ENCODE measurements at regions not wholly inside any gene's neighbourhood (a gene's known extent, or its start where the extent isn't known, plus 50 kb on each side); places are given as distances from the start of the nearest gene placed in this dataset.

DNA sequence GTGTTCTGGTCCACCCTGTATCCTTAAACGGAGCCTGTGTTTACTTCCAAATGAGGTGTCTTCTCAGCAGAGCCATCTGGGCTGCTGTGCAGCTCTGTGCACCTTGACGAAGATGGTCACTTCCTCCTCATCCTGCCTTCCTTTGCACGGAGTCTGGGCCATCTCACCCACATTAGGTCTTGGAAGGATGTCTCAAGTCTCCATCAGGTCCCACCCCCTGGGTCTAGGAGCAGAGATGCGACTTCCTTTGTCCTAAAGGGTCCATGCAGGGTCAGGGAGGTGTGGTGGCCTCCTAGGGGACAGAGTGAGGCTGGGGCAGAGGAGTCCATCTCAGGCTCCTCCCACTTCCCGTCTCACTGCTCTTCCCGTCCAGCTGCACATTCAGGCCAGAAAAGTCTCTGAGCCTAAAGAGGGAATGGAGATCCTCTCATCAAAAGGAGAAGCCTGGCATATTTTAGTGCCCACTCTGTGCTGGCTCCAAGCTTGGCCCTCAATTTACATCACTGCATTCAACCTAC lies 209.2 kb downstream of the MATN1 start:
- no peak for TF ChIP-seq POU2F2 (IDR thresholded peaks at IDR 0.05; ENCODE audit: low read depth, low read length)
- TF ChIP-seq POLR2A (IDR thresholded peaks at IDR 0.05; ENCODE audit: low read depth, low read length) = no peak
- no peak for TF ChIP-seq TAF1 (IDR thresholded peaks at IDR 0.05; ENCODE audit: low read depth, low read length)
